ENCODE measurements at regions not wholly inside any gene's neighbourhood (a gene's known extent, or its start where the extent isn't known, plus 50 kb on each side); places are given as distances from the start of the nearest gene placed in this dataset.

- TF ChIP-seq ZFX (IDR thresholded peaks at IDR 0.05) (no peak), CTCF (conservative IDR thresholded peaks at IDR 0.05) (no peak)
- no peak overlapping the region for H3K27ac ChIP-seq
Measured at GRCh38 chr6:113758826-113759574, 98.1 kb upstream of the MARCKS start.

- no peak overlapping the region for H3K27ac ChIP-seq
- TF ChIP-seq ZFX (IDR thresholded peaks at IDR 0.05), result no peak
- TF ChIP-seq CTCF (conservative IDR thresholded peaks at IDR 0.05), result no peak
Measured at GRCh38 chr6:113762641-113763040, 94.5 kb upstream of the MARCKS start.

GRCh38 chr6:113763311-113763766 is 93.8 kb upstream of the MARCKS start:
- TF ChIP-seq CTCF (conservative IDR thresholded peaks at IDR 0.05) (no peak), ZFX (IDR thresholded peaks at IDR 0.05) (no peak)
- H3K27ac ChIP-seq, result no peak overlapping the region

- H3K27ac ChIP-seq, result no peak overlapping the region
- no peak for TF ChIP-seq CTCF (conservative IDR thresholded peaks at IDR 0.05)
- no peak for TF ChIP-seq ZFX (IDR thresholded peaks at IDR 0.05)
Measured at GRCh38 chr6:113763876-113764275, 93.3 kb upstream of the MARCKS start.

GRCh38 chr6:113765909-113766308 is 91.2 kb upstream of the MARCKS start:
- H3K27ac ChIP-seq, result no peak overlapping the region
- no peak for TF ChIP-seq CTCF (conservative IDR thresholded peaks at IDR 0.05)
- no peak for TF ChIP-seq ZFX (IDR thresholded peaks at IDR 0.05)

GRCh38 chr6:113767985-113768384 is 89.2 kb upstream of the MARCKS start:
- TF ChIP-seq ZFX (IDR thresholded peaks at IDR 0.05) (no peak), CTCF (conservative IDR thresholded peaks at IDR 0.05) (no peak)
- H3K27ac ChIP-seq, result no peak overlapping the region

GRCh38 chr6:113772961-113773360 is 84.2 kb upstream of the MARCKS start:
- TF ChIP-seq ZFX (IDR thresholded peaks at IDR 0.05), result no peak
- no peak for TF ChIP-seq CTCF (conservative IDR thresholded peaks at IDR 0.05)
- H3K27ac ChIP-seq, result no peak overlapping the region

Data from C4-2B (cell line).